HG03196 (cell line): ENCODE measurements at regions not wholly inside any gene's neighbourhood (a gene's known extent, or its start where the extent isn't known, plus 50 kb on each side); places are given as distances from the start of the nearest gene placed in this dataset.
A peak's percentile ranks its signal among the peaks of the same experiment; 100 is the strongest.

Source experiments
- ATAC-seq: cut with Tn5 transposase; IDR thresholded peaks from one replicate; pipeline ENCODE4 v1.9.1; 2021; ENCODE audit not compliant: unreplicated experiment

GRCh38 chr16:76162046-76162445 is 115.2 kb upstream of the CNTNAP4 start:
- no peak for ATAC-seq

GRCh38 chr16:76164970-76165558 is 112.1 kb upstream of the CNTNAP4 start:
- ATAC-seq = no peak

GRCh38 chr16:76175718-76176117 is 101.5 kb upstream of the CNTNAP4 start:
- no peak for ATAC-seq

GRCh38 chr16:76176153-76176552 is 101.0 kb upstream of the CNTNAP4 start:
- peak; percentile 83 for ATAC-seq

GRCh38 chr16:76176616-76177015 is 100.6 kb upstream of the CNTNAP4 start:
- ATAC-seq = no peak

GRCh38 chr16:76182041-76182635 is 95.1 kb upstream of the CNTNAP4 start:
- no peak for ATAC-seq

- ATAC-seq = no peak
These were observed 93.6 kb upstream of the CNTNAP4 start for GRCh38 chr16:76183647-76184046.

- no peak for ATAC-seq
These were observed 87.1 kb upstream of the CNTNAP4 start for GRCh38 chr16:76190057-76190456.

- no peak for ATAC-seq
These were observed 86.7 kb upstream of the CNTNAP4 start for GRCh38 chr16:76190480-76190879.

GRCh38 chr16:76193906-76194615 is 83.1 kb upstream of the CNTNAP4 start:
- no peak for ATAC-seq

- no peak for ATAC-seq
These were observed 82.6 kb upstream of the CNTNAP4 start for GRCh38 chr16:76194616-76195015.

- no peak for ATAC-seq
These were observed 82.1 kb upstream of the CNTNAP4 start for GRCh38 chr16:76195056-76195455.

- no peak for ATAC-seq
These were observed 81.6 kb upstream of the CNTNAP4 start for GRCh38 chr16:76195648-76196047.

- ATAC-seq = no peak
These were observed 79.3 kb upstream of the CNTNAP4 start for GRCh38 chr16:76197900-76198299.

GRCh38 chr16:76199681-76200220 is 77.5 kb upstream of the CNTNAP4 start:
- no peak for ATAC-seq

- ATAC-seq = no peak
These were observed 75.8 kb upstream of the CNTNAP4 start for GRCh38 chr16:76201385-76201784.

GRCh38 chr16:76204249-76204648 is 73.0 kb upstream of the CNTNAP4 start:
- ATAC-seq = no peak

GRCh38 chr16:76207270-76207669 is 69.9 kb upstream of the CNTNAP4 start:
- no peak for ATAC-seq

GRCh38 chr16:76210157-76210556 is 67.0 kb upstream of the CNTNAP4 start:
- ATAC-seq = no peak

GRCh38 chr16:76213860-76214259 is 63.3 kb upstream of the CNTNAP4 start:
- ATAC-seq = no peak

- no peak for ATAC-seq
These were observed 62.3 kb upstream of the CNTNAP4 start for GRCh38 chr16:76214856-76215255.

GRCh38 chr16:76222087-76222486 is 55.1 kb upstream of the CNTNAP4 start:
- no peak for ATAC-seq
